Spleen (tissue), 11 donors: ENCODE measurements at regions not wholly inside any gene's neighbourhood (a gene's known extent, or its start where the extent isn't known, plus 50 kb on each side); places are given as distances from the start of the nearest gene placed in this dataset.
"Not testable (repeated sequence)": the region's sequence is repeated elsewhere in the genome, so short reads cannot be mapped to it uniquely, and the experiment has no call there.

Experiments used
- DNase-seq: peaks from one replicate; pipeline ENCODE4 v3.0.0-alpha.2; 2020
- H3K27ac ChIP-seq, 8 donors: fragments of 200-600 bp; sonication (generic) in 7 of 8; 1 replicate in 4 of 8; 2 replicates in 4 of 8; pipeline versions ENCODE4 v1.5.0 to v1.8.0; 2016 to 2021; ENCODE audit warnings: inconsistent platforms in 4 of 8, mild to moderate bottlenecking in 4 of 8, moderate library complexity in 1 of 8
- H3K27me3 ChIP-seq, 7 donors: fragments of 200-600 bp; sonication (generic) in 6 of 7; replicated peaks in 1 of 7; 1 replicate in 4 of 7; 2 replicates in 3 of 7; pipeline versions ENCODE4 v1.5.0 to v1.8.0; 2016 to 2021; ENCODE audit warnings: inconsistent platforms in 3 of 7, mild to moderate bottlenecking in 1 of 7
- H3K36me3 ChIP-seq, 6 donors: fragments of 200-600 bp; sonication (generic) in 5 of 6; 1 replicate in 4 of 6; 2 replicates in 2 of 6; pipeline versions ENCODE4 v1.5.0 to v1.8.0; 2016 to 2021; ENCODE audit warnings: inconsistent platforms in 2 of 6
- H3K4me1 ChIP-seq, 6 donors: fragments of 200-600 bp; sonication (generic) in 5 of 6; 1 replicate in 3 of 6; 2 replicates in 3 of 6; pipeline versions ENCODE4 v1.5.0 to v1.8.0; 2016 to 2021; ENCODE audit warnings: inconsistent platforms in 3 of 6
- H3K4me3 ChIP-seq, 8 donors: fragments of 200-600 bp; sonication (generic) in 7 of 8; 1 replicate in 4 of 8; 2 replicates in 4 of 8; pipeline versions ENCODE4 v1.5.0 to v1.8.0; 2016 to 2021; ENCODE audit warnings: inconsistent platforms in 4 of 8, mild to moderate bottlenecking in 4 of 8, moderate library complexity in 2 of 8
- H3K9me3 ChIP-seq, 8 donors: fragments of 200-600 bp; sonication (generic) in 7 of 8; 1 replicate in 4 of 8; 2 replicates in 4 of 8; pipeline versions ENCODE4 v1.5.0 to v1.8.0; 2016 to 2021; ENCODE audit warnings: inconsistent platforms in 4 of 8
- POLR2A ChIP-seq, 3 donors: fragments of 450-650 bp; IDR thresholded peaks; one replicate each; pipeline ENCODE4 v1.5.1; 2017; ENCODE audit warnings: antibody characterized with exemption in 3 of 3, mild to moderate bottlenecking in 1 of 3
- POLR2AphosphoS5 ChIP-seq, 3 donors: sonication (generic); formaldehyde crosslinking; IDR thresholded peaks; one replicate each; pipeline ENCODE4 v1.5.1; 2017; ENCODE audit warnings: antibody characterized with exemption in 3 of 3
- WGBS, 5 donors: extraction: QIAGEN DNeasy Blood & Tissue Kit in 3 of 5; methylation state at CpG; one replicate each; pipeline versions ENCODE4 v1.1.5 to v1.1.7; 2013 to 2018; 5-methylcytosine and 5-hydroxymethylcytosine counted together
- intact Hi-C: fragments of 100-400 bp; cut with DNase I; formaldehyde crosslinking; loops from one replicate; pipeline ENCODE4 v1.15.0; 2023; ENCODE audit warnings: low total_unique reads
- TF ChIP-seq, protein P1 (sequence below), 11 experiments: fragments of 200-600 bp in 7 of 11; fragments of 450-650 bp in 4 of 11; sonication (generic) in 4 of 11; IDR thresholded peaks in 8 of 11; conservative IDR thresholded peaks in 3 of 11; 1 replicate in 7 of 11; 2 replicates in 4 of 11; pipeline versions ENCODE4 v1.4.0 to v1.8.0; 2016 to 2021; ENCODE audit warnings: antibody characterized with exemption in 11 of 11, inconsistent platforms in 4 of 11, mild to moderate bottlenecking in 1 of 11
- donor health status: healthy with polysubstance abuse.
- donor health status: DM: no; HTN: no; CAD: no; lungs with moderate emphysema.
- donor health status: DM: no; HTN: no; CAD: no.
- donor health status: Bipolar disorder and iron deficiency.
- donor health status: healthy.
- donor health status: DM: no; HTN: no; CAD: no.
- donor health status: DM: yes; HTN: yes; CAD: no.

DNA sequence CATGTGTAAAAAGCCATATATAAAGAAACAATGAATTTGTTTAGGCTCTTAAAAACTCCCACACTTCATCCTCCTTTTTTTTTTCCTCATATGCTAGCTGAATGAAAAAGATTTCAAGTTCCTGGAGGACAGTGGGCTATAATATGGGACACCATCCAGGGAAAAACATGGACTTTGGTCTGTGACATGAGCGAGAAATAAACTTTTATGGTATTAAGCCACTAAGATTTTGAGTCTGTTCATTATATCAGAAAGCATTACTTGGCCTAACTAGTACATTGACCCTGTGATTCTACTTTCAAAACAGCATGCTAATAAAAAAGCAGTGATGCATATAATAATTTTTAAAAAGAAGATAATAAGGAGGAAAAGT lies 392.3 kb upstream of the CAMK1G start:
- TF ChIP-seq POLR2AphosphoS5 (IDR thresholded peaks at IDR 0.05) (no peak), POLR2A (IDR thresholded peaks at IDR 0.05) (no peak)
- TF ChIP-seq, protein P1, sequence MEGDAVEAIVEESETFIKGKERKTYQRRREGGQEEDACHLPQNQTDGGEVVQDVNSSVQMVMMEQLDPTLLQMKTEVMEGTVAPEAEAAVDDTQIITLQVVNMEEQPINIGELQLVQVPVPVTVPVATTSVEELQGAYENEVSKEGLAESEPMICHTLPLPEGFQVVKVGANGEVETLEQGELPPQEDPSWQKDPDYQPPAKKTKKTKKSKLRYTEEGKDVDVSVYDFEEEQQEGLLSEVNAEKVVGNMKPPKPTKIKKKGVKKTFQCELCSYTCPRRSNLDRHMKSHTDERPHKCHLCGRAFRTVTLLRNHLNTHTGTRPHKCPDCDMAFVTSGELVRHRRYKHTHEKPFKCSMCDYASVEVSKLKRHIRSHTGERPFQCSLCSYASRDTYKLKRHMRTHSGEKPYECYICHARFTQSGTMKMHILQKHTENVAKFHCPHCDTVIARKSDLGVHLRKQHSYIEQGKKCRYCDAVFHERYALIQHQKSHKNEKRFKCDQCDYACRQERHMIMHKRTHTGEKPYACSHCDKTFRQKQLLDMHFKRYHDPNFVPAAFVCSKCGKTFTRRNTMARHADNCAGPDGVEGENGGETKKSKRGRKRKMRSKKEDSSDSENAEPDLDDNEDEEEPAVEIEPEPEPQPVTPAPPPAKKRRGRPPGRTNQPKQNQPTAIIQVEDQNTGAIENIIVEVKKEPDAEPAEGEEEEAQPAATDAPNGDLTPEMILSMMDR (IDR thresholded peaks at IDR 0.05 in 8 of 11, conservative IDR thresholded peaks at IDR 0.05 in 3 of 11) = no peak
- no peak for DNase-seq
- Histone ChIP-seq H3K36me3 (no peaks in the 10 kb centered on the region), H3K9me3 (peaks cover 7 to 18% (median 18%) of the 10 kb centered on the region in 8 donors), H3K27me3 (peaks cover 0 to 9% (median 0%) of the 10 kb centered on the region in 7 donors), H3K4me1 (no peaks in the 10 kb centered on the region), H3K4me3 (no peak overlapping the region), H3K27ac (no peak overlapping the region)
- WGBS, 5 donors = 71 to 94% (median 78%) methylated on average over 1 of the region's 1 CpG
- intact Hi-C loops = loop anchor here (5.0 kb wide), 1 partner anchor 539 kb away; no protein-coding TSS in a partner anchor

DNA sequence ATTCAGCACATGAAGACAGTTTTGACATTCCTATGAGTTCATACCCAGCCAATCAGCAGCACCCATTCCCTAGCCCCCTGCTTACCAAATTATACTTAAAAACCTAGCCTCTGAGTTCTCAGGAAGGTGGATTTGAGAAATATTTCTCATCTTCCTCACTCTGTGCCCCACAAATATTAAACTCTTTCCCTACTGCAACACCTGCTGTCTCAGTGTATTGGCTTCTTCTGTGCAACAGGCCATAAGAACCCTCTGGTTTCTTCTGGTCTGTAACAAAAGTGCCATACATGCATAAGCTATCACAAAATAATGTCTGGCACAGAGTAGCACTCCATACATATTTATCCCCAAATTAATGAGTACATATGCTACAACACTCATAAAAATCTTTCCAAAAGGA lies 387.4 kb upstream of the CAMK1G start:
- TF ChIP-seq POLR2A (IDR thresholded peaks at IDR 0.05) (no peak), POLR2AphosphoS5 (IDR thresholded peaks at IDR 0.05) (no peak)
- TF ChIP-seq, protein P1 (IDR thresholded peaks at IDR 0.05 in 8 of 11, conservative IDR thresholded peaks at IDR 0.05 in 3 of 11) = no peak
- Histone ChIP-seq H3K4me3 (no peak overlapping the region), H3K9me3 (peaks cover 14 to 34% (median 29%) of the 10 kb centered on the region in 8 donors), H3K4me1 (no peaks in the 10 kb centered on the region), H3K36me3 (no peaks in the 10 kb centered on the region), H3K27ac (no peak overlapping the region), H3K27me3 (peaks cover 0 to 8% (median 0%) of the 10 kb centered on the region in 7 donors)
- DNase-seq = no peak
- intact Hi-C loops = no loop called here

DNA sequence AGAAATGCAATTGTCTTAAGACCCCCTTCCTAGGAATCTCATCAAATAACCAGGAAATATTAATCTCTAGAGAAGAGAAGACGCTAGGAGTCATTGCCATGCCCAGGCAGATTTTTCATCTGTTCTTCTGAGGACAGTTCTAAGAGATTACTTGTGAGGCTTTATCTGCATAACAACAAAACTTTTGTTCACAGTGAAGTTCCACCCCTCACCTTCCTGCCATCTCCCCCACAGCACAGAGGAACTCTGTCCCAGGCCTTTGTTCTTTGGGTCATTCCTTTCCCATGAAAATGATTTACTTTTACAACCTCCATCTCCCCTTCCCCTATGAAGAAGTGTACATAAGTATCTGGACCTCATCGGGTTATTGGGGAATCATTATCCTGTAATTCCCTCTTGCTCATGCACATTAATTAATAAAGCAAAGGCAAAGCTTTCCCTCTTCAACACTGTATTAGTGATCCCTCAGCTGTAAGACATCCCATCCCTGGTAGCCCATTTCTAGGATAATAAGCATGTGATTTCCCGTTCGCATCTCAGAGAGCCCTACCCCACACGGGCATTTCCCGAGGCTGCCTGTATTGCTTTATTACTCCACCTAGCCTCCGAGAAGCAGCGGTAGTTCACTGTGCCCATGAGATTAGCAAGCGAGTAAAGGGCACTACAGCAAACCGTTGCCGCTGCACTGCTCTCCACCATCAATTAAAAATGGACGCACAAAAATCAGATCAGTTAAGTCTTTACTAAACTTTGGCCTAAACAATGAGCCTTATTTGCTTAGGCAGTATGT lies 384.4 kb upstream of the CAMK1G start:
- WGBS, 5 donors = 61 to 69% (median 65%) methylated on average over 12 of the region's 12 CpGs
- no peak overlapping the region for H3K27ac ChIP-seq
- H3K4me3 ChIP-seq = no peak overlapping the region
- H3K27me3 ChIP-seq = peaks cover 0 to 18% (median 0%) of the 10 kb centered on the region in 7 donors
- no peaks in the 10 kb centered on the region for H3K4me1 ChIP-seq
- no peak for DNase-seq
- intact Hi-C loops = no loop called here
- peaks cover 14 to 34% (median 29%) of the 10 kb centered on the region in 8 donors for H3K9me3 ChIP-seq
- TF ChIP-seq POLR2AphosphoS5 (IDR thresholded peaks at IDR 0.05) (no peak), POLR2A (IDR thresholded peaks at IDR 0.05) (no peak)
- TF ChIP-seq, protein P1 (IDR thresholded peaks at IDR 0.05 in 8 of 11, conservative IDR thresholded peaks at IDR 0.05 in 3 of 11) = no peak
- H3K36me3 ChIP-seq = no peaks in the 10 kb centered on the region

DNA sequence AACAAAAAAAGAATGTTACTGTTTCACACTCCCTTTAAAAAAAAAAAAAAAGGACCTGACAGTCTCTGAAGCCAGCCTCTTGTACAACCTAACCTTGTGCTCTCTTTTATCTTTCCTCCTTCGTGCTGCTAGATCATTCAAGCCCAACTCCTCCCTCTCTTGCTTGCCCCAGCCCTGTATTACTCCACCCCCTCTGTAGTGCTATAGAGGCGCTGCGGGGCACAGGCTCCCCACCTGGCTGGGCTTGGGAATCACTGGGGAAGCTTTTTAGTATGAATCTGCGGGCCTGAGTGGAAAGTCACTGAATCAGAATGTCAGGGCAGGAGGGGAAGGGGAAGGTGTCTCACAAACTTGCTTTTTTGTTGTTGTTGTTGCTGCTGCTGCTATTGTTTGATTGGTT lies 383.7 kb upstream of the CAMK1G start:
- no peaks in the 10 kb centered on the region for H3K36me3 ChIP-seq
- H3K4me3 ChIP-seq = no peak overlapping the region
- no peak for TF ChIP-seq POLR2AphosphoS5 (IDR thresholded peaks at IDR 0.05)
- TF ChIP-seq POLR2A (IDR thresholded peaks at IDR 0.05) = no peak
- TF ChIP-seq, protein P1 (IDR thresholded peaks at IDR 0.05 in 8 of 11, conservative IDR thresholded peaks at IDR 0.05 in 3 of 11) = no peak
- 37 to 55% (median 42%) methylated on average over 4 of the region's 4 CpGs for WGBS, 5 donors
- DNase-seq = no peak
- H3K9me3 ChIP-seq = peaks cover 14 to 30% (median 26%) of the 10 kb centered on the region in 8 donors
- no peak overlapping the region for H3K27ac ChIP-seq
- no peaks in the 10 kb centered on the region for H3K4me1 ChIP-seq
- peaks cover 0 to 18% (median 0%) of the 10 kb centered on the region in 7 donors for H3K27me3 ChIP-seq
- intact Hi-C loops = no loop called here

DNA sequence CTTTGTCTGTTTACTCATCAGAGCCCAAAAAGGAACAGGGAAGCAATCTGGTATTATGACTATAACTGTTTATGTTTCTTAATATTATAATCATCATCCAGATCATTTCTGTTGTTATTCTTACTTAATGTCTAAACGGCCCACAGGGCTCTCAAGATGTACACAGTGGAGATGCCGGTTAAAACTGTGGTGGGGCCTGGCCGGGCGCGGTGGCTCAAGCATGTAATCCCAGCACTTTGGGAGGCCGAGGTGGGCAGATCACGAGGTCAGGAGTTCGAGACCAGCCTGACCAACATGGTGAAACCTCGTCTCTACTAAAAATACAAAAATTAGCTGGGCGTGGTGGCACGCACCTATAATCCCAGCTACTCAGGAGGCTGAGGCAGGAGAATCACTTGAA lies 381.2 kb upstream of the CAMK1G start:
- H3K27ac ChIP-seq, intact Hi-C loops, H3K4me3 ChIP-seq, H3K36me3 ChIP-seq, DNase-seq, H3K9me3 ChIP-seq, H3K4me1 ChIP-seq: not testable (repeated sequence)
- H3K27me3 ChIP-seq = peaks cover 0 to 31% (median 0%) of the 10 kb centered on the region in 7 donors
- WGBS, 5 donors = 82 to 89% (median 85%) methylated on average over 11 of the region's 11 CpGs
